ENCODE measurements at regions not wholly inside any gene's neighbourhood (a gene's known extent, or its start where the extent isn't known, plus 50 kb on each side); places are given as distances from the start of the nearest gene placed in this dataset.

DNA sequence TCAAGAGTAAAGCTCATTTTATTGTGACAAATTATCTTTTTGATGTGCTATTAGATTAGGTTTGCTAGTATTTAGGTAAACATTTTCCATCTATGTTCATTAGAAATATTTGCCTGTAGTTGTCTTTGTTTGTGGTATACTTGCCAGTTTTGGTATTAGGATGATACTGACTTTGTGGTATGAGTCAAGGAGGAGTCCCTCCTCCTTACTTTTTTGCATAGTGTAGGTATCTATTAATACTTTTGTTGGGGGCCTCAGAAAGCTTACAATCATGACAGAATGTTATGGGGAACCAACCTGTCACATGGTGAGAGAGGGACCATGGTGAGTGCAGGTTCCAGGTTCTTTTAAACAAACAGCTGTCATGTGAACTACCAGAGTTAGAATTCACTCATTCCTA lies 102.1 kb downstream of the ZWINT start:
- no peaks in the 10 kb centered on the region for H3K9me3 ChIP-seq (replicated peaks; ENCODE audit: insufficient read depth, low read length)
- H3K9ac ChIP-seq (ENCODE audit: low read length), result no peak overlapping the region
- TF ChIP-seq, protein P1, sequence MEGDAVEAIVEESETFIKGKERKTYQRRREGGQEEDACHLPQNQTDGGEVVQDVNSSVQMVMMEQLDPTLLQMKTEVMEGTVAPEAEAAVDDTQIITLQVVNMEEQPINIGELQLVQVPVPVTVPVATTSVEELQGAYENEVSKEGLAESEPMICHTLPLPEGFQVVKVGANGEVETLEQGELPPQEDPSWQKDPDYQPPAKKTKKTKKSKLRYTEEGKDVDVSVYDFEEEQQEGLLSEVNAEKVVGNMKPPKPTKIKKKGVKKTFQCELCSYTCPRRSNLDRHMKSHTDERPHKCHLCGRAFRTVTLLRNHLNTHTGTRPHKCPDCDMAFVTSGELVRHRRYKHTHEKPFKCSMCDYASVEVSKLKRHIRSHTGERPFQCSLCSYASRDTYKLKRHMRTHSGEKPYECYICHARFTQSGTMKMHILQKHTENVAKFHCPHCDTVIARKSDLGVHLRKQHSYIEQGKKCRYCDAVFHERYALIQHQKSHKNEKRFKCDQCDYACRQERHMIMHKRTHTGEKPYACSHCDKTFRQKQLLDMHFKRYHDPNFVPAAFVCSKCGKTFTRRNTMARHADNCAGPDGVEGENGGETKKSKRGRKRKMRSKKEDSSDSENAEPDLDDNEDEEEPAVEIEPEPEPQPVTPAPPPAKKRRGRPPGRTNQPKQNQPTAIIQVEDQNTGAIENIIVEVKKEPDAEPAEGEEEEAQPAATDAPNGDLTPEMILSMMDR (IDR thresholded peaks at IDR 0.05; ENCODE audit: low read length), result no peak
- TF ChIP-seq EZH2 (optimal IDR thresholded peaks at IDR 0.05; ENCODE audit: low read depth, low read length) (no peak), EZH2phosphoT487 (IDR thresholded peaks at IDR 0.05; ENCODE audit: low read length) (no peak)
- no peak overlapping the region for H3K4me2 ChIP-seq (ENCODE audit: low read depth, low read length)
- no peaks in the 10 kb centered on the region for H3K9me2 ChIP-seq (replicated peaks; ENCODE audit: insufficient read depth, low read length)
- no peak overlapping the region for H3K4me3 ChIP-seq (ENCODE audit: low read length)
- no peaks in the 10 kb centered on the region for H3K27me3 ChIP-seq (replicated peaks; ENCODE audit: insufficient read depth, low read length)
- DNase-seq, result no peak
- H4K20me1 ChIP-seq (ENCODE audit: insufficient read depth, low read length), result no peaks in the 10 kb centered on the region
- H3K36me3 ChIP-seq (replicated peaks; ENCODE audit: insufficient read depth, low read length), result no peaks in the 10 kb centered on the region
- no peak overlapping the region for H2AFZ ChIP-seq (ENCODE audit: low read length)
- no peaks in the 10 kb centered on the region for H3F3A ChIP-seq (ENCODE audit: insufficient read depth, low read length)
- no peaks in the 10 kb centered on the region for H3K4me1 ChIP-seq (ENCODE audit: low read length)
- H3K79me2 ChIP-seq (ENCODE audit: low read length), result no peaks in the 10 kb centered on the region
- no peak overlapping the region for H3K27ac ChIP-seq (ENCODE audit: low read length)

DNA sequence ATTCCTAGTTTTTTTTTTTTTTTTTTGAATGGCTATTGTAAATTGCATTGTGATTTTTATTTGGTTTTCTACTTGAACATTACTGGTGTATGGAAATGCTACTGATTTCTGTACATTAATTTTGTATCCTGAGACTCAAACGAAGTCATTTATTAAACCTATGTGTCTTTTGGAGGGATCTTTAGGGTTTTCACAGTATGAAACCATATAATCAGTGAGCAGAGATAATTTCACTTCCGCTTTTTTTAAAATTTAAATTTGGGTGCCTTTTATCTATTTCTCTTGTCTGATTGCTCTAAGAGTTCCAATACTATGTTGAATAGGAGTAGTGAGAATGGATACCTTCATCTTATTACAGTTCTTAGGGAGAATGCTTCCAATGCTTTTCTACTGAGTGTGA lies 102.7 kb downstream of the ZWINT start:
- H3K9me3 ChIP-seq (replicated peaks; ENCODE audit: insufficient read depth, low read length), result no peaks in the 10 kb centered on the region
- H3K9me2 ChIP-seq (replicated peaks; ENCODE audit: insufficient read depth, low read length), result no peaks in the 10 kb centered on the region
- no peaks in the 10 kb centered on the region for H4K20me1 ChIP-seq (ENCODE audit: insufficient read depth, low read length)
- H3K79me2 ChIP-seq (ENCODE audit: low read length), result no peaks in the 10 kb centered on the region
- no peaks in the 10 kb centered on the region for H3K4me1 ChIP-seq (ENCODE audit: low read length)
- no peak overlapping the region for H3K4me2 ChIP-seq (ENCODE audit: low read depth, low read length)
- no peak overlapping the region for H3K27ac ChIP-seq (ENCODE audit: low read length)
- H3K36me3 ChIP-seq (replicated peaks; ENCODE audit: insufficient read depth, low read length), result no peaks in the 10 kb centered on the region
- no peak overlapping the region for H2AFZ ChIP-seq (ENCODE audit: low read length)
- TF ChIP-seq EZH2phosphoT487 (IDR thresholded peaks at IDR 0.05; ENCODE audit: low read length), result no peak
- H3F3A ChIP-seq (ENCODE audit: insufficient read depth, low read length), result no peaks in the 10 kb centered on the region
- DNase-seq, result no peak
- no peak overlapping the region for H3K9ac ChIP-seq (ENCODE audit: low read length)
- no peak overlapping the region for H3K4me3 ChIP-seq (ENCODE audit: low read length)
- no peaks in the 10 kb centered on the region for H3K27me3 ChIP-seq (replicated peaks; ENCODE audit: insufficient read depth, low read length)

DNA sequence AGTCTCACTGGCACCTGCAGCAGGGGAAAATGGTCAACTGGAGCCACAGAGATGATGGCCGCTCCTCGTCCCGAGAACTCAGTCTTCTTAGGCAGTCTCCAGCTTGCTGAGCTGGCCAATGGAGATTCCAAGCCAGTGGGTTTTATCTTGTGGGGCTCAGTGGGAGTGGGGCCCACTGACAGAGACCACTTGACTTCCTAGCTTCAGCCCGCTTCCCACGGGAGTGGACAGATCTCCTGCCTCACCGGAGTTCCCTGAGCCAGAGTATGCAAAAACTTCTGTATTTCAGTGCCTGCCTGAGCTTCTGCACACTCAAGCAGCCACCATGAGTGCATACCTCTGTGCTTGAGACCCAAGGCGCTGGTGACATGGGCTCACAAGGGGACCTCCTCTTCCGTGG lies 105.8 kb downstream of the ZWINT start:
- H3K27me3 ChIP-seq (replicated peaks; ENCODE audit: insufficient read depth, low read length), result no peaks in the 10 kb centered on the region
- H3K4me2 ChIP-seq (ENCODE audit: low read depth, low read length), result no peak overlapping the region

DNA sequence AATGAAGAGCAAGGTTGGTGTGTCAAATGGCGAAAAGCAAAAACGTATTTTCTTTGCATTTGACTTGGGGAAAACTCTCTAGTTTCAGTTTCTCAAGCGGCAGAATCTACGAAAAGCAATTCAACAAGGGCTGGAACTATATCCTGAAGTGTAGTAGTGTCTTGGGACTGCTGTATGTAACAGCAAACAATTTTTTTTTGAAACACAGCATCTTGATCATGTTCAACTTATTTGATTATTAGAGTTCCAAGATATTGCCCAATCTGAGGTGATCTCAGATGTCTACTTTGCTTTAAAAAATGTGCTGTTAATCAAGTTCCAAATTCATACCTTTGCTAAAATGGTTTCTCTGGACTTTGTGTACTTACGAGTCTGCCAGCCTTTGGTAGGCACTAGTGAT lies 120.6 kb downstream of the ZWINT start:
- H3K4me3 ChIP-seq (ENCODE audit: low read length), result no peak overlapping the region
- no peak for TF ChIP-seq EZH2 (optimal IDR thresholded peaks at IDR 0.05; ENCODE audit: low read depth, low read length)
- no peak for TF ChIP-seq EZH2phosphoT487 (IDR thresholded peaks at IDR 0.05; ENCODE audit: low read length)
- TF ChIP-seq, protein P1 (IDR thresholded peaks at IDR 0.05; ENCODE audit: low read length), result no peak
- no peaks in the 10 kb centered on the region for H3K36me3 ChIP-seq (replicated peaks; ENCODE audit: insufficient read depth, low read length)
- H4K20me1 ChIP-seq (ENCODE audit: insufficient read depth, low read length), result no peaks in the 10 kb centered on the region
- H3K27ac ChIP-seq (ENCODE audit: low read length), result no peak overlapping the region
- no peak overlapping the region for H2AFZ ChIP-seq (ENCODE audit: low read length)
- H3K79me2 ChIP-seq (ENCODE audit: low read length), result no peaks in the 10 kb centered on the region
- no peaks in the 10 kb centered on the region for H3K9me2 ChIP-seq (replicated peaks; ENCODE audit: insufficient read depth, low read length)
- H3K4me1 ChIP-seq (ENCODE audit: low read length), result no peaks in the 10 kb centered on the region
- no peaks in the 10 kb centered on the region for H3F3A ChIP-seq (ENCODE audit: insufficient read depth, low read length)
- no peak overlapping the region for H3K4me2 ChIP-seq (ENCODE audit: low read depth, low read length)
- DNase-seq, result no peak
- no peak overlapping the region for H3K9ac ChIP-seq (ENCODE audit: low read length)
- no peaks in the 10 kb centered on the region for H3K27me3 ChIP-seq (replicated peaks; ENCODE audit: insufficient read depth, low read length)
- H3K9me3 ChIP-seq (replicated peaks; ENCODE audit: insufficient read depth, low read length), result no peaks in the 10 kb centered on the region

More for the DNA sequence above, 105.8 kb downstream of the ZWINT start:
- no peaks in the 10 kb centered on the region for H3K4me1 ChIP-seq (ENCODE audit: low read length)
- TF ChIP-seq EZH2 (optimal IDR thresholded peaks at IDR 0.05; ENCODE audit: low read depth, low read length), result no peak
- TF ChIP-seq EZH2phosphoT487 (IDR thresholded peaks at IDR 0.05; ENCODE audit: low read length), result no peak
- TF ChIP-seq, protein P1 (IDR thresholded peaks at IDR 0.05; ENCODE audit: low read length), result no peak
- no peaks in the 10 kb centered on the region for H3K79me2 ChIP-seq (ENCODE audit: low read length)
- H3K9me2 ChIP-seq (replicated peaks; ENCODE audit: insufficient read depth, low read length), result no peaks in the 10 kb centered on the region
- H3K36me3 ChIP-seq (replicated peaks; ENCODE audit: insufficient read depth, low read length), result no peaks in the 10 kb centered on the region
- H3F3A ChIP-seq (ENCODE audit: insufficient read depth, low read length), result no peaks in the 10 kb centered on the region
- H3K27ac ChIP-seq (ENCODE audit: low read length), result no peak overlapping the region
- H3K9ac ChIP-seq (ENCODE audit: low read length), result no peak overlapping the region
- no peak overlapping the region for H3K4me3 ChIP-seq (ENCODE audit: low read length)
- H2AFZ ChIP-seq (ENCODE audit: low read length), result no peak overlapping the region
- no peak for DNase-seq
- H3K9me3 ChIP-seq (replicated peaks; ENCODE audit: insufficient read depth, low read length), result no peaks in the 10 kb centered on the region
- H4K20me1 ChIP-seq (ENCODE audit: insufficient read depth, low read length), result no peaks in the 10 kb centered on the region
